HFFc6 (cell line): ENCODE measurements at regions not wholly inside any gene's neighbourhood (a gene's known extent, or its start where the extent isn't known, plus 50 kb on each side); places are given as distances from the start of the nearest gene placed in this dataset.
A peak's percentile ranks its signal among the peaks of the same experiment; 100 is the strongest.

ENCODE experiments used
- DNase-seq: peaks from one replicate; pipeline ENCODE4 v3.0.0-alpha.2; 2018
- H3K27ac Mint-ChIP-seq: 2 replicates; pipeline ENCODE4 v1.8.0; 2020; ENCODE audit warnings: mild to moderate bottlenecking, mixed read lengths
- H3K27me3 Mint-ChIP-seq: 2 replicates; pipeline ENCODE4 v1.8.0; 2021; ENCODE audit warnings: mild to moderate bottlenecking, moderate library complexity, mixed read lengths; ENCODE audit not compliant: insufficient read depth
- H3K36me3 Mint-ChIP-seq: 2 replicates; pipeline ENCODE4 v1.8.0; 2021; ENCODE audit warnings: low read depth, mixed read lengths
- H3K4me1 Mint-ChIP-seq: 2 replicates; pipeline ENCODE4 v1.8.0; 2020; ENCODE audit warnings: low read depth, mixed read lengths
- H3K4me3 Mint-ChIP-seq: 2 replicates; pipeline ENCODE4 v1.8.0; 2020; ENCODE audit warnings: mild to moderate bottlenecking, moderate library complexity, mixed read lengths
- H3K9me3 Mint-ChIP-seq: 2 replicates; pipeline ENCODE4 v1.8.0; 2020; ENCODE audit warnings: mild to moderate bottlenecking, mixed read lengths
- TF ChIP-seq, protein P1 (sequence below): fragments of 200-600 bp; sonication (generic); IDR thresholded peaks from 2 replicates; pipeline ENCODE4 v1.5.0; 2021; ENCODE audit warnings: antibody characterized with exemption, mild to moderate bottlenecking

DNA sequence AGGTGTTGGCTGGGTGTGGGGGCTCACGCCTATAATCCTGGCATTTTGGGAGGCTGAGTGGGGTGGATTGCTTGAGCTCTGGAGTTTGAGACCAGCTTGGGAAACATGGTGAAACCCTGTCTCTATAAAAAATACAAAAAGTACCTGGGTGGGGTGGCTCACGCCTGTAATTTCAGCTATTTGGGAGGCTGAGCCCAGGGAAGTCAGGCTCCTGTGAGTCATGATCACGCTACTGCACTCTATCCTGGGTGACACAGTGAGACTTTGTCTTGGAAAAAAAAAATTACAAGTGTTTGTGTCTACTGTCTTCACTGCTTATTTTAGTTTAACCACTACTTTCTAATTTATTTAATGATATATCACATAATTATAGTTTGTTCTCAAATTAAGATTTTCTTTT lies 62.7 kb upstream of the DOCK10 start:
- H3K9me3 Mint-ChIP-seq = no peaks in the 10 kb centered on the region
- no peak overlapping the region for H3K4me3 Mint-ChIP-seq
- peaks cover 6% of the 10 kb centered on the region; the same call in 1 of the 2 replicates for H3K36me3 Mint-ChIP-seq
- no peak for DNase-seq
- TF ChIP-seq, protein P1, sequence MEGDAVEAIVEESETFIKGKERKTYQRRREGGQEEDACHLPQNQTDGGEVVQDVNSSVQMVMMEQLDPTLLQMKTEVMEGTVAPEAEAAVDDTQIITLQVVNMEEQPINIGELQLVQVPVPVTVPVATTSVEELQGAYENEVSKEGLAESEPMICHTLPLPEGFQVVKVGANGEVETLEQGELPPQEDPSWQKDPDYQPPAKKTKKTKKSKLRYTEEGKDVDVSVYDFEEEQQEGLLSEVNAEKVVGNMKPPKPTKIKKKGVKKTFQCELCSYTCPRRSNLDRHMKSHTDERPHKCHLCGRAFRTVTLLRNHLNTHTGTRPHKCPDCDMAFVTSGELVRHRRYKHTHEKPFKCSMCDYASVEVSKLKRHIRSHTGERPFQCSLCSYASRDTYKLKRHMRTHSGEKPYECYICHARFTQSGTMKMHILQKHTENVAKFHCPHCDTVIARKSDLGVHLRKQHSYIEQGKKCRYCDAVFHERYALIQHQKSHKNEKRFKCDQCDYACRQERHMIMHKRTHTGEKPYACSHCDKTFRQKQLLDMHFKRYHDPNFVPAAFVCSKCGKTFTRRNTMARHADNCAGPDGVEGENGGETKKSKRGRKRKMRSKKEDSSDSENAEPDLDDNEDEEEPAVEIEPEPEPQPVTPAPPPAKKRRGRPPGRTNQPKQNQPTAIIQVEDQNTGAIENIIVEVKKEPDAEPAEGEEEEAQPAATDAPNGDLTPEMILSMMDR = no peak
- H3K27ac Mint-ChIP-seq = peak overlapping the region; percentile 95
- H3K27me3 Mint-ChIP-seq = no peaks in the 10 kb centered on the region
- peaks cover 51% of the 10 kb centered on the region for H3K4me1 Mint-ChIP-seq

DNA sequence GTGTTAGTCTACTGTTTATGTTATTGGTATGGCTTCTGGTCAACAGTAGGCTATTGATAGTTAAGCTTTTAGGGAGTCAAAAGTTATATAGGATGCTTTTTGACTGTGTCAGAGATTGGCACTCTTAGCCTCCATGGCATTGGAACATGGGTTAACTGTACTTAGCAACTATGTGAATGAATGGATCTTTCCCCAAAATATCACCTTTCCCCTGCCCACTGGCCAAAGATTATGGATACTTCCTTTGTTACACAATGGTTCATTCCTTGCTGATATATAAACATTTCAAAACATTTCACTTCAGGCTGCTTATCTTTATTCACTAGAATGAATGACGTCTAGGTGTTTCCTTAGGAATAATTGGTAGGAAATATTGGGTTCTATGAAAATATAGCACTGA lies 62.1 kb upstream of the DOCK10 start:
- no peak for DNase-seq
- H3K9me3 Mint-ChIP-seq = no peaks in the 10 kb centered on the region
- peaks cover 6% of the 10 kb centered on the region; the same call in 1 of the 2 replicates for H3K36me3 Mint-ChIP-seq
- no peaks in the 10 kb centered on the region for H3K27me3 Mint-ChIP-seq
- peak overlapping the region; percentile 95 for H3K27ac Mint-ChIP-seq
- H3K4me3 Mint-ChIP-seq = peak overlapping the region; percentile 73
- peaks cover 45% of the 10 kb centered on the region for H3K4me1 Mint-ChIP-seq
- TF ChIP-seq, protein P1 = no peak

DNA sequence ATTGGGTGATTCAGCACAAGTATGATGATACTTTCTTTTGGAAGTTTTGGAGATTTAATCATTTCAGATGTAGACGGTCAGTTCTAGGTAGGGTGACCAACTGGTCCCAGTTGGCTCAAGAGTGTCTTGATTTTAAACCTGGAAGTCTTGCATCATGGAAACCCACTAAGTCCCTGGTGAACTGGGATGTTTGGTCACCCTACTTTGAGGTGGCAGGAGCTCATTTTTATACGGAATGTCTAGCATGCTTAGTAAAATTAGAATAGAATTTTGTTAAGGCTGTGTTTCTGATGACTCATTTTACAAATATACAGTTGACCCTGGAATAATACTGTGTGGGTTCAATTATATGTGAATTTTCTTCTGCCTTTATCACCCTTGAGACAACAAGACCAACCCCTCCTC lies 61.5 kb upstream of the DOCK10 start:
- peak; percentile 74 for DNase-seq
- Mint-ChIP-seq H3K27me3 (no peaks in the 10 kb centered on the region), H3K4me1 (peaks cover 40% of the 10 kb centered on the region), H3K9me3 (no peaks in the 10 kb centered on the region), H3K27ac (peak overlapping the region; percentile 95), H3K36me3 (peaks cover 6% of the 10 kb centered on the region; the same call in 1 of the 2 replicates), H3K4me3 (peak overlapping the region; percentile 73)
- TF ChIP-seq, protein P1 = no peak

DNA sequence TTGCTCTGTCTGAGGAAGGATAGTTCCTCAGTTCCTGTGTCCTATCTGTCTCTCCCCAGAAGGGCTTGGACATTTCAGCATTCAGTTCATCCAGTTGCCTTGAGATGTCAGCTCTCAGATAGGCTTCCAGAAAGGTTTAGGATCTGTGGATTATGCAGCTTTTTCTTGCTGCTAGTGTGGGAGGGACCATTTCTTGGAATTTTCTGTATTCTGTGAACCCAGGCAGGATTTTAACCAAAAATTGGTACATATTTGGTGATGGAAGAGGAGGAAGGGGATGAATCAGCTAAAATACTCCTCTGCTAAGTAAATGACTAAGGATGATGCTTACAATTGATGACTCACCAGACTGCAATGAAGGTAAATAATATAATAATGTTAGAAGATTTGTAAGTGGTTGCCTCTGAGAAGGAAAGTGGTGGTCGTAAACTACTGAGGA lies 58.6 kb upstream of the DOCK10 start:
- Mint-ChIP-seq H3K27me3 (no peaks in the 10 kb centered on the region), H3K27ac (no peak overlapping the region), H3K36me3 (peaks cover 5% of the 10 kb centered on the region; the same call in 1 of the 2 replicates), H3K4me1 (peaks cover 35% of the 10 kb centered on the region), H3K9me3 (0 out of 2 replicates have a peak, but pooled peaks cover 5% of the 10 kb centered on the region), H3K4me3 (no peak overlapping the region)
- DNase-seq = peak; percentile 94
- TF ChIP-seq, protein P1 = no peak

DNA sequence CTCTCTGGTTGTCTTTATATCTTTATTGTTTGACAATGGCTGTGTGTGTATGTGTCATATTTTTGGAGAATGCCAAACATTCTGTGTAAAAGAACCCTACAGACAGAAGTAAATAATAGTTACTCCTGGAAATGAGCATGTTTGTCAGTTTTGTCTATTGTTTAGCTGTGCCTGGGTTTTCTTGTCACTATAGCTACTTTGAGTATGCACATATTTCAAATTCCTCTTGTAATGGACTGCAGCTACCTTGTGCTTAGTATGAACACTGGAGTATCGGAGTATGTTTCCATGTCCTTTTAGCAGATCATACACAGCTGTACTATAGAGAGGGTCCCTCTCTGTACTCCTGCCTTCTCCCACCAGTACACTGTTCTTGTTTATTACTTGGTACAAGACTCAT lies 58.0 kb upstream of the DOCK10 start:
- H3K4me3 Mint-ChIP-seq = no peak overlapping the region
- H3K9me3 Mint-ChIP-seq = 0 out of 2 replicates have a peak, but pooled peaks cover 5% of the 10 kb centered on the region
- no peak overlapping the region for H3K27ac Mint-ChIP-seq
- peak; percentile 50 for DNase-seq
- H3K36me3 Mint-ChIP-seq = peaks cover 5% of the 10 kb centered on the region; the same call in 1 of the 2 replicates
- peaks cover 29% of the 10 kb centered on the region for H3K4me1 Mint-ChIP-seq
- no peaks in the 10 kb centered on the region for H3K27me3 Mint-ChIP-seq
- TF ChIP-seq, protein P1 = no peak
